Mesothelial cell of epicardium (in vitro differentiated cells): ENCODE measurements at regions not wholly inside any gene's neighbourhood (a gene's known extent, or its start where the extent isn't known, plus 50 kb on each side); places are given as distances from the start of the nearest gene placed in this dataset.
"Not testable (repeated sequence)": the region's sequence is repeated elsewhere in the genome, so short reads cannot be mapped to it uniquely, and the experiment has no call there.

Experiments
- DNase-seq, 2 experiments: peaks; one replicate each; pipeline ENCODE4 v3.0.0; 2021; ENCODE audit warnings: low spot score in 2 of 2; ENCODE audit not compliant: unreplicated experiment in 2 of 2
- H3K27ac Mint-ChIP-seq: 2 replicates; pipeline ENCODE4 v1.8.0; 2021; ENCODE audit warnings: mixed read lengths
- H3K27me3 Mint-ChIP-seq: 2 replicates; pipeline ENCODE4 v1.8.0; 2021; ENCODE audit warnings: low read depth, mixed read lengths
- H3K36me3 Mint-ChIP-seq: 2 replicates; pipeline ENCODE4 v1.8.0; 2021; ENCODE audit warnings: mixed read lengths
- H3K4me1 Mint-ChIP-seq: 2 replicates; pipeline ENCODE4 v1.8.0; 2021; ENCODE audit warnings: mixed read lengths
- H3K4me3 Mint-ChIP-seq: 2 replicates; pipeline ENCODE4 v1.8.0; 2021; ENCODE audit warnings: mild to moderate bottlenecking, moderate library complexity, mixed read lengths
- H3K9me3 Mint-ChIP-seq: 2 replicates; pipeline ENCODE4 v1.8.0; 2021; ENCODE audit warnings: mixed read lengths
- CTCF ChIP-seq: fragments of 200-600 bp; sonication (generic); IDR thresholded peaks from one replicate; pipeline ENCODE4 v1.5.0; 2021; ENCODE audit warnings: antibody characterized with exemption; ENCODE audit not compliant: unreplicated experiment

GRCh38 chr1:199597152-199597551 is 430.4 kb upstream of the NR5A2 start:
- Mint-ChIP-seq H3K4me3 (no peak overlapping the region), H3K27ac (no peak overlapping the region), H3K9me3 (peaks cover 40% of the 10 kb centered on the region), H3K27me3 (no peaks in the 10 kb centered on the region), H3K36me3 (peaks cover 3% of the 10 kb centered on the region), H3K4me1 (no peaks in the 10 kb centered on the region)
- no peak for TF ChIP-seq CTCF
- DNase-seq = no peak

- peaks cover 3% of the 10 kb centered on the region for H3K27me3 Mint-ChIP-seq
- no peak for TF ChIP-seq CTCF
- H3K4me3 Mint-ChIP-seq = no peak overlapping the region
- peaks cover 20% of the 10 kb centered on the region for H3K9me3 Mint-ChIP-seq
- no peak overlapping the region for H3K27ac Mint-ChIP-seq
- H3K36me3 Mint-ChIP-seq = no peaks in the 10 kb centered on the region
- H3K4me1 Mint-ChIP-seq = peaks cover 3% of the 10 kb centered on the region
- DNase-seq = no peak
Measured at GRCh38 chr1:199608414-199608813, 419.1 kb upstream of the NR5A2 start.

- Mint-ChIP-seq H3K27ac (no peak overlapping the region), H3K4me3 (no peak overlapping the region), H3K27me3 (no peaks in the 10 kb centered on the region), H3K36me3 (no peaks in the 10 kb centered on the region), H3K9me3 (no peaks in the 10 kb centered on the region), H3K4me1 (peaks cover 13% of the 10 kb centered on the region)
- no peak for DNase-seq
- TF ChIP-seq CTCF = no peak
Measured at GRCh38 chr1:199612976-199613774, 414.3 kb upstream of the NR5A2 start.

GRCh38 chr1:199616947-199617346 is 410.6 kb upstream of the NR5A2 start:
- Mint-ChIP-seq H3K36me3 (no peaks in the 10 kb centered on the region), H3K9me3 (no peaks in the 10 kb centered on the region), H3K4me1 (peaks cover 32% of the 10 kb centered on the region), H3K27ac (no peak overlapping the region), H3K27me3 (no peaks in the 10 kb centered on the region), H3K4me3 (no peak overlapping the region)
- no peak for DNase-seq
- TF ChIP-seq CTCF = no peak

- H3K9me3 Mint-ChIP-seq = no peaks in the 10 kb centered on the region
- no peaks in the 10 kb centered on the region for H3K36me3 Mint-ChIP-seq
- DNase-seq = no peak
- TF ChIP-seq CTCF = no peak
- H3K27ac Mint-ChIP-seq = peak overlapping the region; percentile 84
- no peak overlapping the region for H3K4me3 Mint-ChIP-seq
- peaks cover 28% of the 10 kb centered on the region for H3K4me1 Mint-ChIP-seq
- no peaks in the 10 kb centered on the region for H3K27me3 Mint-ChIP-seq
Measured at GRCh38 chr1:199619223-199619622, 408.3 kb upstream of the NR5A2 start.

GRCh38 chr1:199626228-199626627 is 401.3 kb upstream of the NR5A2 start:
- not testable (repeated sequence) for DNase-seq, H3K9me3 Mint-ChIP-seq, H3K4me1 Mint-ChIP-seq, H3K4me3 Mint-ChIP-seq, H3K36me3 Mint-ChIP-seq, H3K27ac Mint-ChIP-seq, H3K27me3 Mint-ChIP-seq
